Caki2 (cell line): ENCODE measurements at regions not wholly inside any gene's neighbourhood (a gene's known extent, or its start where the extent isn't known, plus 50 kb on each side); places are given as distances from the start of the nearest gene placed in this dataset.
"Not testable (repeated sequence)": the region's sequence is repeated elsewhere in the genome, so short reads cannot be mapped to it uniquely, and the experiment has no call there.

Experiments used
- DNase-seq: peaks from one replicate; pipeline ENCODE4 v3.0.0-alpha.2; 2015; ENCODE audit warnings: low read depth
- in situ Hi-C: cut with HindIII; loops from 2 replicates; pipeline ENCODE4 v1.10.0; 2016; ENCODE audit warnings: low sequenced_read_pairs, low pct_unique_long_range_greater_than_20kb, mixed read lengths

GRCh38 chr7:69364813-69365643 is 233.2 kb upstream of the AUTS2 start:
- no peak for DNase-seq
- in situ Hi-C loops: no loop called here

- peak; percentile 84 for DNase-seq
- in situ Hi-C loops: no loop called here
Measured at GRCh38 chr7:69365651-69366192, 232.6 kb upstream of the AUTS2 start.

- peak; percentile 85 for DNase-seq
Measured at GRCh38 chr7:69367780-69368179, 230.5 kb upstream of the AUTS2 start.

GRCh38 chr7:69373171-69374043 is 224.9 kb upstream of the AUTS2 start:
- DNase-seq: peak; percentile 70
- in situ Hi-C loops: no loop called here

More at GRCh38 chr7:69367780-69368179, 230.5 kb upstream of the AUTS2 start:
- in situ Hi-C loops: no loop called here

- no peak for DNase-seq
- in situ Hi-C loops: no loop called here
Measured at GRCh38 chr7:69374044-69374425, 224.2 kb upstream of the AUTS2 start.

- in situ Hi-C loops: no loop called here
- no peak for DNase-seq
Measured at GRCh38 chr7:69377191-69377590, 221.1 kb upstream of the AUTS2 start.

GRCh38 chr7:69388452-69389137 is 209.7 kb upstream of the AUTS2 start:
- in situ Hi-C loops: no loop called here
- DNase-seq: no peak

- DNase-seq: no peak
- in situ Hi-C loops: no loop called here
Measured at GRCh38 chr7:69389216-69389615, 209.1 kb upstream of the AUTS2 start.

- in situ Hi-C loops, DNase-seq: not testable (repeated sequence)
Measured at GRCh38 chr7:69393912-69394311, 204.4 kb upstream of the AUTS2 start.

GRCh38 chr7:69395061-69395714 is 203.1 kb upstream of the AUTS2 start:
- in situ Hi-C loops: no loop called here
- peak; percentile 86 for DNase-seq

- DNase-seq: no peak
- in situ Hi-C loops: no loop called here
Measured at GRCh38 chr7:69398986-69399385, 199.3 kb upstream of the AUTS2 start.

GRCh38 chr7:69399401-69399800 is 198.9 kb upstream of the AUTS2 start:
- DNase-seq: peak; percentile 44
- in situ Hi-C loops: no loop called here

- DNase-seq: no peak
- in situ Hi-C loops: no loop called here
Measured at GRCh38 chr7:69402696-69403095, 195.6 kb upstream of the AUTS2 start.

- in situ Hi-C loops: no loop called here
- no peak for DNase-seq
Measured at GRCh38 chr7:69403169-69403568, 195.1 kb upstream of the AUTS2 start.

GRCh38 chr7:69411018-69411417 is 187.3 kb upstream of the AUTS2 start:
- no peak for DNase-seq
- in situ Hi-C loops: no loop called here

- in situ Hi-C loops: no loop called here
Measured at GRCh38 chr7:69411466-69411865, 186.8 kb upstream of the AUTS2 start.

GRCh38 chr7:69412331-69413146 is 185.7 kb upstream of the AUTS2 start:
- in situ Hi-C loops: no loop called here

More at GRCh38 chr7:69411466-69411865, 186.8 kb upstream of the AUTS2 start:
- DNase-seq: peak; percentile 52

More at GRCh38 chr7:69412331-69413146, 185.7 kb upstream of the AUTS2 start:
- peak; percentile 87 for DNase-seq
